T-cell (primary cell): ENCODE measurements at regions not wholly inside any gene's neighbourhood (a gene's known extent, or its start where the extent isn't known, plus 50 kb on each side); places are given as distances from the start of the nearest gene placed in this dataset.

Experiments
- ATAC-seq, 4 experiments: fragments of 200-7000 bp in 3 of 4; fragments of 150-1000 bp in 1 of 4; cut with Tn5 transposase; replicated peaks in 1 of 4; 1 replicate in 3 of 4; 2 replicates in 1 of 4; pipeline ENCODE4 v1.10.0; 2021; ENCODE audit warnings: moderate library complexity in 3 of 4, mild to moderate bottlenecking in 2 of 4, moderate number of reproducible peaks in 1 of 4
- CTCF ChIA-PET, 2 donors: fragments of 300-600 bp; sonication (Branson Sonifier 250); formaldehyde crosslinking; loops; one replicate each; lab custom pipeline; 2022; ENCODE audit warnings: antibody characterized with exemption in 2 of 2; lab: Charles Lee
- POLR2A ChIA-PET, 2 donors: fragments of 300-600 bp; sonication (Branson Sonifier 250); formaldehyde crosslinking; loops; one replicate each; lab custom pipeline; 2022; ENCODE audit warnings: antibody characterized with exemption in 2 of 2; lab: Charles Lee
- DNase-seq, 35 experiments: peaks; one replicate each; pipeline versions ENCODE4 v3.0.0 to v3.0.0-alpha.2; 2013 to 2023
- H3K27ac ChIP-seq: one replicate; pipeline ENCODE4 v1.5.1; 2013; ENCODE audit warnings: low read length
- H3K27me3 ChIP-seq, 2 experiments: replicated peaks in 1 of 2; 1 replicate in 1 of 2; 2 replicates in 1 of 2; pipeline versions ENCODE4 v1.6.1 to v1.7.0; 2013; ENCODE audit warnings: low read length in 1 of 2, mixed read lengths in 1 of 2; ENCODE audit not compliant: control insufficient read depth in 2 of 2, insufficient read depth in 2 of 2; ENCODE audit errors: extremely low read depth in 1 of 2
- H3K36me3 ChIP-seq, 2 donors: 1 replicate in 1 of 2; 2 replicates in 1 of 2; pipeline versions ENCODE4 v1.6.1 to v1.7.0; 2013; ENCODE audit warnings: low read length in 1 of 2; ENCODE audit not compliant: control insufficient read depth in 2 of 2, insufficient read depth in 1 of 2; ENCODE audit errors: extremely low read depth in 1 of 2
- H3K4me1 ChIP-seq, 2 experiments: 1 replicate in 1 of 2; 2 replicates in 1 of 2; pipeline versions ENCODE4 v1.6.1 to v1.7.0; 2013; ENCODE audit warnings: low read length in 2 of 2, mixed read lengths in 1 of 2; ENCODE audit not compliant: insufficient read depth in 2 of 2, control insufficient read depth in 1 of 2; ENCODE audit errors: extremely low read depth in 1 of 2
- H3K4me3 ChIP-seq, 2 donors: 1 replicate in 1 of 2; 2 replicates in 1 of 2; pipeline versions ENCODE4 v1.5.1 to v1.7.0; 2013; ENCODE audit warnings: mild to moderate bottlenecking in 2 of 2, low read length in 1 of 2, moderate library complexity in 1 of 2; ENCODE audit not compliant: control insufficient read depth in 1 of 2; ENCODE audit errors: extremely low read depth in 1 of 2
- H3K9me3 ChIP-seq: 2 replicates; pipeline ENCODE4 v1.7.0; 2013
- H3K27ac Mint-ChIP-seq, 2 donors: one replicate each; pipeline ENCODE4 v1.8.0; 2020 to 2021; ENCODE audit warnings: mild to moderate bottlenecking in 2 of 2, mixed read lengths in 2 of 2
- H3K27me3 Mint-ChIP-seq, 2 donors: one replicate each; pipeline ENCODE4 v1.8.0; 2021 to 2022; ENCODE audit warnings: mixed read lengths in 2 of 2
- H3K36me3 Mint-ChIP-seq: one replicate; pipeline ENCODE4 v1.8.0; 2021; ENCODE audit warnings: mixed read lengths
- H3K4me1 Mint-ChIP-seq, 3 donors: one replicate each; pipeline ENCODE4 v1.8.0; 2020 to 2022; ENCODE audit warnings: mixed read lengths in 3 of 3, mild to moderate bottlenecking in 1 of 3
- H3K4me3 Mint-ChIP-seq, 3 donors: one replicate each; pipeline ENCODE4 v1.8.0; 2020 to 2022; ENCODE audit warnings: mild to moderate bottlenecking in 3 of 3, mixed read lengths in 3 of 3, moderate library complexity in 3 of 3
- H3K9me3 Mint-ChIP-seq, 3 donors: one replicate each; pipeline ENCODE4 v1.8.0; 2020 to 2022; ENCODE audit warnings: mixed read lengths in 3 of 3
- WGBS: methylation state at CpG from one replicate; pipeline ENCODE4 v1.1.5; 2013; ENCODE audit warnings: missing lambda C conversion rate; ENCODE audit not compliant: insufficient coverage; 5-methylcytosine and 5-hydroxymethylcytosine counted together

GRCh38 chr16:73161977-73162376, 114.0 kb upstream of the ZFHX3 start:
- no peak for DNase-seq
- Histone ChIP-seq H3K27ac (no peak overlapping the region), H3K4me3 (no peak overlapping the region), H3K9me3 (no peaks in the 10 kb centered on the region), H3K27me3 (no peaks in the 10 kb centered on the region), H3K4me1 (no peaks in the 10 kb centered on the region), H3K36me3 (no peaks in the 10 kb centered on the region)
- ChIA-PET POLR2A (no interaction called here), CTCF (no interaction called here)
- no peaks in the 10 kb centered on the region for H3K9me3 Mint-ChIP-seq
- no peak overlapping the region for H3K27ac Mint-ChIP-seq
- H3K27me3 Mint-ChIP-seq = no peaks in the 10 kb centered on the region
- 84% methylated on average over 3 of the region's 4 CpGs for WGBS
- H3K4me1 Mint-ChIP-seq = peaks cover 10 to 12% (median 10%) of the 10 kb centered on the region in 3 donors
- ATAC-seq = no peak
- no peak overlapping the region for H3K4me3 Mint-ChIP-seq
- H3K36me3 Mint-ChIP-seq = no peaks in the 10 kb centered on the region

DNA sequence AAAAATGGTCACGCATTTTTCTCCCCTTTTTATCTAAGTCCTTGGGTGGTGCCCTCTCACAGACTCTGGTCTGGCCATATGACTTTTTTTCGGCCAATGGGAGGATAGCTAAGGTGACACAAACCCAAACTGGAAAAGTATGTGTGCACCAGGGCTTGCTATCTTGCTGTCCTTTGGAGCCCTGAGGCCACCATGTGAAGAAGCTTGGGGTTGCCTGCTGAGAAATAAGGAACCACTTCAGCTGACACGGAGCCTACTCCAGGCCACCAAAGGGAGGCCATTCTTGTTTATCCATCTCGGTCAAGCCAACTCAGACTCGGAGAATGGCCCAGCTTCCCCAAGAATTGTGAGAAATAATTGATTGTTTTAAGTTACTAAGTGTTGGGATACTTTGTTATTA, 111.4 kb upstream of the ZFHX3 start:
- H3K36me3 Mint-ChIP-seq = no peaks in the 10 kb centered on the region
- POLR2A ChIA-PET = no interaction called here
- H3K27ac Mint-ChIP-seq = no peak overlapping the region
- H3K9me3 ChIP-seq = no peaks in the 10 kb centered on the region
- DNase-seq (no peak), ATAC-seq (no peak)
- H3K4me3 Mint-ChIP-seq = no peak overlapping the region
- H3K9me3 Mint-ChIP-seq = no peaks in the 10 kb centered on the region
- H3K4me1 Mint-ChIP-seq = peaks cover 0 to 4% (median 0%) of the 10 kb centered on the region in 3 donors
- no peak overlapping the region for H3K4me3 ChIP-seq
- no peaks in the 10 kb centered on the region for H3K36me3 ChIP-seq
- H3K27ac ChIP-seq = no peak overlapping the region
- H3K27me3 Mint-ChIP-seq = peaks cover 3 to 4% of the 10 kb centered on the region in 2 donors
- no peaks in the 10 kb centered on the region for H3K27me3 ChIP-seq
- no peaks in the 10 kb centered on the region for H3K4me1 ChIP-seq
- CTCF ChIA-PET = no interaction called here
- 51% methylated on average over 2 of the region's 5 CpGs for whole genome bisulfite sequencing

GRCh38 chr16:73157861-73158260, 109.9 kb upstream of the ZFHX3 start:
- H3K4me3 ChIP-seq = no peak overlapping the region
- H3K4me1 ChIP-seq = no peaks in the 10 kb centered on the region
- no peak overlapping the region for H3K27ac ChIP-seq
- Mint-ChIP-seq H3K36me3 (no peaks in the 10 kb centered on the region), H3K4me3 (no peak overlapping the region), H3K27ac (no peak overlapping the region), H3K9me3 (no peaks in the 10 kb centered on the region), H3K4me1 (peaks cover 0 to 7% (median 0%) of the 10 kb centered on the region in 3 donors), H3K27me3 (peaks cover 6 to 7% of the 10 kb centered on the region in 2 donors)
- H3K36me3 ChIP-seq = no peaks in the 10 kb centered on the region
- H3K9me3 ChIP-seq = no peaks in the 10 kb centered on the region
- H3K27me3 ChIP-seq = peaks cover 0 to 4% of the 10 kb centered on the region in 2 experiments
- ATAC-seq (no peak), DNase-seq (no peak)
- 100% methylated on average over 1 of the region's 3 CpGs for WGBS
- ChIA-PET CTCF (no interaction called here), POLR2A (no interaction called here)

DNA sequence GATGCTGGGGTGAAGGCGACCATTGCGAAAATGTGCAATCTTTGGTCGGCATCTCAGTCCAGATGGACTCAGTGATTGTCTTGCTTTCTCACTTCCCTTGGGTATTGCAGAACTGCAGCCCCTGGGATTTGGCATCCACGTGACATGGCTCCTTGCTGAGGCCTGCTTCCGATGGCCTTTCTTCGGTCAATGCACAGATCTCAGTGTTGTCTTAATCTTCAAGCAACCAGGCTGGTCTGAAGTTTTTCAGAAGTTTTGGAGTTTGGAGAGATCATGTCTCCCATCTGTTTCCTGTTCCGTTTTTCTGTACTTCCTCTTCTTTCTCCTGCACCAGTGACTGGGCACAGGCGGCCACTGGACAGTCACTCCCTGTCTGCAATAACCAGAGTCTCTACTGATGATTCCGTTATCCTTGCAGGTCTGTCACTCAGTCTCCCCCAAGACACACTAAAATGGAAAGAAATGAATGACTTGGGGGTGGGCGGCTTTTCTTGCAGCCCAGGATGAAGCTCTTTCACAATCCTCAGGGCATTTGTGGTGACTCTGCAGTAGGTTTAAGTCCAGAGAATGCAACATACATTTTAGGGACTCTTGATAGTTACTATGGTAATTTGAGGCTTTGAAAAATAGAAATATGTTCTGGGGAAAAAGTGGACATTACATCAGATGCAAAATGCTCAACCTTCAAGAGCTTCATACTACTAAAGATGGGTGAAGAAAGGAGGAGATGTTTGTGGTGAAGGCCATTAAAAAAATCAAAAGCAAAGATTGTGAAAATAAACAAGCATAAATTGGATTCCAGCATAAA, 106.3 kb upstream of the ZFHX3 start:
- H3K27ac Mint-ChIP-seq = peak overlapping the region in 1 of 2 donors; percentile 19
- no peak for ATAC-seq
- H3K4me1 ChIP-seq = no peaks in the 10 kb centered on the region

DNA sequence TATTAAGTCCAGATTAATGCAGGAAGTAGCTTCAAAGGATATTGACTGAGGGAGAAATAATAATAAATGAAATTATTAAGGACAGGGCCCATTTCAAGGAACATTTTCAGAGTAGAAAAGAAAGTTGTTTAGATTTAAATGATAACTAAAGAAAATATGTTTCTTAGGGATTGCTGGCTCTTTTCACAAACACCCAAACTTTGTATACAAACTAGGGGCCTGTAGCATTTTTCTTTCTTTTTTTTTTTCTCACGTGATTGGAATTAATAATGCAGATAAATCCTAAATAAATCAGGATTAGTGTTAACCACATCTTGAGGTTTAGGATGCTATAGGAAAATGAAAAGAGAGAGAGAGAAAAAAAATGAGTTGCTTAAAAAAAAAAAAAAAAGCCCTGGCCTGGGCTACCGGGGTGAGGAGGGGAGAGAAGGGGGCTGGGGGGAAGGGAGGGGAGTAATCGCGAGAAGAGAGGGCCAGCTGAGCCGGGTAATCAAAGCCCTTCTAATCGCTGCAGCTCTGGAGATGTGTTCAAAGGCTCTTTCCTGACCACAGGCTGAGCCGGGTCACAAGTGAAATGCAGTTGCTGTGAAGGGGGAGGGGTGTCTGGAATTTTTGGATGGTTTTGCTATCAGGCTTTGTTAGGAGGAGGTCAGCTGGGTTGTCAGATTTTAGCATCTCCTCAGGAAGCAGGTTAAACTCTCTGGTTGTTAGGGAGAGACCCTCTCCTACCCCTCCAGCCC, 104.6 kb upstream of the ZFHX3 start:
- H3K9me3 Mint-ChIP-seq = no peaks in the 10 kb centered on the region
- peaks cover 0 to 7% (median 0%) of the 10 kb centered on the region in 3 donors for H3K4me1 Mint-ChIP-seq
- Histone ChIP-seq H3K27me3 (peaks cover 0 to 7% of the 10 kb centered on the region in 2 experiments), H3K9me3 (no peaks in the 10 kb centered on the region), H3K4me3 (no peak overlapping the region), H3K4me1 (no peaks in the 10 kb centered on the region), H3K27ac (no peak overlapping the region), H3K36me3 (no peaks in the 10 kb centered on the region)
- H3K36me3 Mint-ChIP-seq = no peaks in the 10 kb centered on the region
- H3K27me3 Mint-ChIP-seq = peaks cover 11 to 18% of the 10 kb centered on the region in 2 donors
- CTCF ChIA-PET = no interaction called here
- DNase-seq (no peak), ATAC-seq (no peak)
- no peak overlapping the region for H3K4me3 Mint-ChIP-seq
- 16% methylated on average over 6 of the region's 7 CpGs for WGBS
- POLR2A ChIA-PET = no interaction called here
- H3K27ac Mint-ChIP-seq = no peak overlapping the region

More for the DNA sequence above, 106.3 kb upstream of the ZFHX3 start:
- Mint-ChIP-seq H3K36me3 (no peaks in the 10 kb centered on the region), H3K27me3 (peaks cover 11 to 18% of the 10 kb centered on the region in 2 donors), H3K9me3 (no peaks in the 10 kb centered on the region), H3K4me3 (no peak overlapping the region), H3K4me1 (peaks cover 0 to 7% (median 0%) of the 10 kb centered on the region in 3 donors)
- 23% methylated on average over 7 of the region's 10 CpGs for WGBS
- ChIA-PET CTCF (no interaction called here), POLR2A (no interaction called here)
- DNase-seq = peak in 2 of 35 experiments; percentile 3 to 16
- H3K4me3 ChIP-seq = no peak overlapping the region
- H3K36me3 ChIP-seq = no peaks in the 10 kb centered on the region
- H3K27me3 ChIP-seq = peaks cover 0 to 7% of the 10 kb centered on the region in 2 experiments
- no peaks in the 10 kb centered on the region for H3K9me3 ChIP-seq
- no peak overlapping the region for H3K27ac ChIP-seq

DNA sequence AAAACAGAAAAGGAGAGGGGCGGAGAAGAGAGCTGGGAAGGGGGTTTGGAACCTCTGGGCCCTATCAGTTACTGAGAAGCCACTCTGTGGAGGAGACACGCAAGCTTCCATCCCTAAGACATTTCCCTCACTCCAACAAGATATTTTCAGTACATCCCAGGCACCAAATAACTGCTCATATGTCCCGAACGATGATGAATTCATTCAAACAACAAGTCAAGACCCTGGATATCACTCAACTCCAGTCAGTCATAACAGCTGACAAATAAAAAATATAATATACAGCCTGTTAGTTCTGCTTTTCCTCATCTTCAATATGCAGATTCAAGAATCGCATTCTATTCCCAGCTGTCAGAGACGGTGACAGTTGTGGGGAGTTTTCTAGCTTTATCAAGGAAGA, 104.0 kb upstream of the ZFHX3 start:
- no peak for DNase-seq

More for the DNA sequence above, 104.0 kb upstream of the ZFHX3 start:
- Histone ChIP-seq H3K4me1 (no peaks in the 10 kb centered on the region), H3K9me3 (no peaks in the 10 kb centered on the region), H3K27me3 (peaks cover 0 to 7% of the 10 kb centered on the region in 2 experiments), H3K4me3 (no peak overlapping the region), H3K36me3 (no peaks in the 10 kb centered on the region), H3K27ac (no peak overlapping the region)
- Mint-ChIP-seq H3K27ac (no peak overlapping the region), H3K9me3 (no peaks in the 10 kb centered on the region), H3K36me3 (no peaks in the 10 kb centered on the region), H3K4me1 (peaks cover 0 to 7% (median 0%) of the 10 kb centered on the region in 3 donors), H3K27me3 (peaks cover 11 to 18% of the 10 kb centered on the region in 2 donors), H3K4me3 (no peak overlapping the region)
- 100% methylated on average over 1 of the region's 6 CpGs for WGBS
- no peak for ATAC-seq
- ChIA-PET POLR2A (no interaction called here), CTCF (no interaction called here)
